ENCODE measurements at regions not wholly inside any gene's neighbourhood (a gene's known extent, or its start where the extent isn't known, plus 50 kb on each side); places are given as distances from the start of the nearest gene placed in this dataset.

GRCh38 chr11:122439866-122440810, 215.4 kb upstream of the UBASH3B start:
- TF ChIP-seq FOXA1 (IDR thresholded peaks at IDR 0.05) = no peak
- TF ChIP-seq RAD21 (IDR thresholded peaks at IDR 0.05) = peak; percentile 33 to 41
- TF ChIP-seq SP1 (IDR thresholded peaks at IDR 0.05) = peak; percentile 92
- TF ChIP-seq NR2F2 (IDR thresholded peaks at IDR 0.05) = peak; percentile 10
- peak; percentile 50 for TF ChIP-seq HNF4G (IDR thresholded peaks at IDR 0.05)
- TF ChIP-seq YY1 (IDR thresholded peaks at IDR 0.05) = peak; percentile 73
- peak; percentile 67 for TF ChIP-seq ZBTB33 (IDR thresholded peaks at IDR 0.05)
- no peak for TF ChIP-seq ATF3 (IDR thresholded peaks at IDR 0.05)
- TF ChIP-seq RXRA (IDR thresholded peaks at IDR 0.05) = peak; percentile 76 to 85
- TF ChIP-seq REST (IDR thresholded peaks at IDR 0.05) = peak; percentile 68
- TF ChIP-seq HNF4A (conservative IDR thresholded peaks at IDR 0.05) = peak; percentile 80 to 84
- no peak for TF ChIP-seq CTCF (IDR thresholded peaks at IDR 0.05; ENCODE audit: low read depth, low read length, missing input control)
- peak; percentile 80 for TF ChIP-seq MAX (IDR thresholded peaks at IDR 0.05)
- TF ChIP-seq JUND (IDR thresholded peaks at IDR 0.05) = peak; percentile 49 to 51
- TF ChIP-seq TAF1 (conservative IDR thresholded peaks at IDR 0.05) = peak; percentile 54
- TF ChIP-seq GABPA (IDR thresholded peaks at IDR 0.05 in 1 of 2, conservative IDR thresholded peaks at IDR 0.05 in 1 of 2) = no peak
- no peak for TF ChIP-seq FOXA2 (IDR thresholded peaks at IDR 0.05)
- TF ChIP-seq EGR1 (IDR thresholded peaks at IDR 0.05; ENCODE audit: low read depth in 2 of 2) = peak in 1 of 2 donors; percentile 9
- Histone ChIP-seq H3K27me3 (ENCODE audit: control insufficient read depth in 4 of 4, insufficient read depth in 4 of 4, low read length in 3 of 4) (no peaks in the 10 kb centered on the region), H3K4me3 (ENCODE audit: low read depth in 1 of 3, low read length in 3 of 3) (peak overlapping the region; percentile 60 to 72 (median 72)), H3K36me3 (ENCODE audit: control insufficient read depth in 4 of 4, insufficient read depth in 3 of 4, low read depth in 1 of 4, low read length in 3 of 4) (no peaks in the 10 kb centered on the region), H3K9me3 (ENCODE audit: control insufficient read depth in 4 of 4, low read length in 3 of 4) (no peaks in the 10 kb centered on the region), H3K9ac (ENCODE audit: low read depth in 1 of 2, low read length in 2 of 2) (peak overlapping the region in 1 of 2 donors; percentile 42), H3K27ac (ENCODE audit: low read depth in 1 of 2, low read length in 2 of 2) (peak overlapping the region; percentile 70 to 71), H3K4me1 (ENCODE audit: control insufficient read depth in 4 of 4, insufficient read depth in 4 of 4, low read length in 3 of 4) (peaks cover 3 to 21% (median 17%) of the 10 kb centered on the region in 4 donors)
- 7% methylated on average over 29 of the region's 29 CpGs for WGBS
- peak; percentile 39 for DNase-seq (ENCODE audit: low spot score)
